Astrocyte (in vitro differentiated cells and primary cell): ENCODE measurements at regions not wholly inside any gene's neighbourhood (a gene's known extent, or its start where the extent isn't known, plus 50 kb on each side); places are given as distances from the start of the nearest gene placed in this dataset.

Experiments
- EZH2 ChIP-seq: IDR thresholded peaks from 2 replicates; pipeline ENCODE4 v1.6.1; 2012; ENCODE audit warnings: mild to moderate bottlenecking, low read length, inconsistent platforms; ENCODE audit not compliant: insufficient read depth
- TF ChIP-seq, protein P1 (sequence below): IDR thresholded peaks from 2 replicates; pipeline ENCODE4 v1.5.1; 2011; ENCODE audit warnings: low read depth, mild to moderate bottlenecking, inconsistent platforms, low read length, moderate library complexity; ENCODE audit not compliant: insufficient read depth

- TF ChIP-seq, protein P1, sequence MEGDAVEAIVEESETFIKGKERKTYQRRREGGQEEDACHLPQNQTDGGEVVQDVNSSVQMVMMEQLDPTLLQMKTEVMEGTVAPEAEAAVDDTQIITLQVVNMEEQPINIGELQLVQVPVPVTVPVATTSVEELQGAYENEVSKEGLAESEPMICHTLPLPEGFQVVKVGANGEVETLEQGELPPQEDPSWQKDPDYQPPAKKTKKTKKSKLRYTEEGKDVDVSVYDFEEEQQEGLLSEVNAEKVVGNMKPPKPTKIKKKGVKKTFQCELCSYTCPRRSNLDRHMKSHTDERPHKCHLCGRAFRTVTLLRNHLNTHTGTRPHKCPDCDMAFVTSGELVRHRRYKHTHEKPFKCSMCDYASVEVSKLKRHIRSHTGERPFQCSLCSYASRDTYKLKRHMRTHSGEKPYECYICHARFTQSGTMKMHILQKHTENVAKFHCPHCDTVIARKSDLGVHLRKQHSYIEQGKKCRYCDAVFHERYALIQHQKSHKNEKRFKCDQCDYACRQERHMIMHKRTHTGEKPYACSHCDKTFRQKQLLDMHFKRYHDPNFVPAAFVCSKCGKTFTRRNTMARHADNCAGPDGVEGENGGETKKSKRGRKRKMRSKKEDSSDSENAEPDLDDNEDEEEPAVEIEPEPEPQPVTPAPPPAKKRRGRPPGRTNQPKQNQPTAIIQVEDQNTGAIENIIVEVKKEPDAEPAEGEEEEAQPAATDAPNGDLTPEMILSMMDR = no peak
- TF ChIP-seq EZH2 = no peak
Observed at GRCh38 chr6:72559067-72559466, 62.8 kb upstream of the KCNQ5 start.
